Midbrain (tissue), 1 donor: ENCODE measurements at regions not wholly inside any gene's neighbourhood (a gene's known extent, or its start where the extent isn't known, plus 50 kb on each side); places are given as distances from the start of the nearest gene placed in this dataset.

ENCODE experiments used
- DNase-seq: peaks from one replicate; lab custom pipeline; 2025; lab: John Stamatoyannopoulos, UW

- no peak for DNase-seq
Observed at GRCh38 chr20:52921340-52921739, 50.8 kb upstream of the TSHZ2 start.

- DNase-seq: no peak
Observed at GRCh38 chr20:52918311-52918710, 53.8 kb upstream of the TSHZ2 start.

- DNase-seq: no peak
Observed at GRCh38 chr20:52915564-52915963, 56.6 kb upstream of the TSHZ2 start.

GRCh38 chr20:52914870-52915269 is 57.3 kb upstream of the TSHZ2 start:
- no peak for DNase-seq

GRCh38 chr20:52913650-52914387 is 58.3 kb upstream of the TSHZ2 start:
- no peak for DNase-seq

GRCh38 chr20:52905241-52905994 is 66.7 kb upstream of the TSHZ2 start:
- no peak for DNase-seq

- DNase-seq: no peak
Observed at GRCh38 chr20:52904837-52905236, 67.3 kb upstream of the TSHZ2 start.

GRCh38 chr20:52899041-52899608 is 73.0 kb upstream of the TSHZ2 start:
- no peak for DNase-seq

- no peak for DNase-seq
Observed at GRCh38 chr20:52896348-52896747, 75.8 kb upstream of the TSHZ2 start.

- DNase-seq: no peak
Observed at GRCh38 chr20:52895701-52896100, 76.5 kb upstream of the TSHZ2 start.

GRCh38 chr20:52895235-52895634 is 76.9 kb upstream of the TSHZ2 start:
- no peak for DNase-seq

- no peak for DNase-seq
Observed at GRCh38 chr20:52893498-52893897, 78.7 kb upstream of the TSHZ2 start.

- no peak for DNase-seq
Observed at GRCh38 chr20:52892023-52892422, 80.1 kb upstream of the TSHZ2 start.

- DNase-seq: no peak
Observed at GRCh38 chr20:52890130-52890529, 82.0 kb upstream of the TSHZ2 start.

GRCh38 chr20:52889225-52889624 is 82.9 kb upstream of the TSHZ2 start:
- no peak for DNase-seq

GRCh38 chr20:52888096-52888495 is 84.1 kb upstream of the TSHZ2 start:
- no peak for DNase-seq

- DNase-seq: no peak
Observed at GRCh38 chr20:52880997-52881396, 91.2 kb upstream of the TSHZ2 start.

- no peak for DNase-seq
Observed at GRCh38 chr20:52880259-52880658, 91.9 kb upstream of the TSHZ2 start.

GRCh38 chr20:52874241-52874640 is 97.9 kb upstream of the TSHZ2 start:
- no peak for DNase-seq

- DNase-seq: no peak
Observed at GRCh38 chr20:52869698-52870501, 102.3 kb upstream of the TSHZ2 start.

- no peak for DNase-seq
Observed at GRCh38 chr20:52869276-52869675, 102.9 kb upstream of the TSHZ2 start.

- no peak for DNase-seq
Observed at GRCh38 chr20:52867305-52867704, 104.9 kb upstream of the TSHZ2 start.
